ENCODE measurements at regions not wholly inside any gene's neighbourhood (a gene's known extent, or its start where the extent isn't known, plus 50 kb on each side); places are given as distances from the start of the nearest gene placed in this dataset.
"Not testable (repeated sequence)": the region's sequence is repeated elsewhere in the genome, so short reads cannot be mapped to it uniquely, and the experiment has no call there.

- TF ChIP-seq POLR2A (IDR thresholded peaks at IDR 0.05) = no peak
- TF ChIP-seq CTCF (IDR thresholded peaks at IDR 0.05) = no peak
- TF ChIP-seq POLR2AphosphoS5 (IDR thresholded peaks at IDR 0.05) = no peak
- no peak for TF ChIP-seq EP300 (IDR thresholded peaks at IDR 0.05)
- WGBS, 2 donors (ENCODE audit: low coverage in 1 of 2) = 50 to 62% methylated on average over 4 of the region's 4 CpGs
- H3K27me3 ChIP-seq = no peaks in the 10 kb centered on the region
Measured at GRCh38 chr4:75255261-75255660, 258.9 kb downstream of the RCHY1 start.

GRCh38 chr4:75254745-75255144, 259.5 kb downstream of the RCHY1 start:
- Histone ChIP-seq H3K36me3 (no peaks in the 10 kb centered on the region), H3K4me1 (no peaks in the 10 kb centered on the region), H3K27ac (no peak overlapping the region), H3K9me3 (no peaks in the 10 kb centered on the region), H3K27me3 (no peaks in the 10 kb centered on the region), H3K4me3 (no peak overlapping the region)
- ATAC-seq = no peak
- no peak for TF ChIP-seq POLR2A (IDR thresholded peaks at IDR 0.05)
- TF ChIP-seq EP300 (IDR thresholded peaks at IDR 0.05) = no peak
- TF ChIP-seq CTCF (IDR thresholded peaks at IDR 0.05) = no peak
- TF ChIP-seq POLR2AphosphoS5 (IDR thresholded peaks at IDR 0.05) = no peak
- WGBS, 2 donors (ENCODE audit: low coverage in 1 of 2) = 0 to 81% methylated on average over 1 to 6 of the region's 6 CpGs

More at GRCh38 chr4:75255261-75255660, 258.9 kb downstream of the RCHY1 start:
- H3K36me3 ChIP-seq = no peaks in the 10 kb centered on the region
- H3K4me3 ChIP-seq = no peak overlapping the region
- no peak overlapping the region for H3K27ac ChIP-seq
- no peaks in the 10 kb centered on the region for H3K9me3 ChIP-seq
- no peaks in the 10 kb centered on the region for H3K4me1 ChIP-seq
- ATAC-seq = no peak

GRCh38 chr4:75253094-75253493, 261.1 kb downstream of the RCHY1 start:
- not testable (repeated sequence) for H3K4me3 ChIP-seq, ATAC-seq, H3K4me1 ChIP-seq, H3K9me3 ChIP-seq, H3K27me3 ChIP-seq, H3K36me3 ChIP-seq, H3K27ac ChIP-seq
- 87 to 100% methylated on average over 3 of the region's 4 CpGs for WGBS, 2 donors (ENCODE audit: low coverage in 1 of 2)

- ATAC-seq = no peak
- TF ChIP-seq EP300 (IDR thresholded peaks at IDR 0.05) (no peak), CTCF (IDR thresholded peaks at IDR 0.05) (no peak), POLR2AphosphoS5 (IDR thresholded peaks at IDR 0.05) (no peak), POLR2A (IDR thresholded peaks at IDR 0.05) (no peak)
- no peak overlapping the region for H3K4me3 ChIP-seq
- no peaks in the 10 kb centered on the region for H3K36me3 ChIP-seq
- 62 to 95% methylated on average over 2 to 3 of the region's 3 CpGs for WGBS, 2 donors (ENCODE audit: low coverage in 1 of 2)
- H3K9me3 ChIP-seq = no peaks in the 10 kb centered on the region
- no peaks in the 10 kb centered on the region for H3K4me1 ChIP-seq
- no peaks in the 10 kb centered on the region for H3K27me3 ChIP-seq
- H3K27ac ChIP-seq = no peak overlapping the region
Measured at GRCh38 chr4:75251547-75251946, 262.7 kb downstream of the RCHY1 start.

GRCh38 chr4:75249739-75250138, 264.5 kb downstream of the RCHY1 start:
- 67% methylated on average over 1 of the region's 2 CpGs; no CpG with 5 or more reads in 1 of the 2 donors for WGBS, 2 donors (ENCODE audit: low coverage in 1 of 2)
- no peaks in the 10 kb centered on the region for H3K36me3 ChIP-seq
- H3K9me3 ChIP-seq = no peaks in the 10 kb centered on the region
- TF ChIP-seq POLR2AphosphoS5 (IDR thresholded peaks at IDR 0.05) (no peak), EP300 (IDR thresholded peaks at IDR 0.05) (no peak), CTCF (IDR thresholded peaks at IDR 0.05) (no peak), POLR2A (IDR thresholded peaks at IDR 0.05) (no peak)
- H3K4me3 ChIP-seq = no peak overlapping the region
- H3K4me1 ChIP-seq = no peaks in the 10 kb centered on the region
- H3K27ac ChIP-seq = no peak overlapping the region
- no peak for ATAC-seq
- no peaks in the 10 kb centered on the region for H3K27me3 ChIP-seq
